ENCODE measurements at regions not wholly inside any gene's neighbourhood (a gene's known extent, or its start where the extent isn't known, plus 50 kb on each side); places are given as distances from the start of the nearest gene placed in this dataset.

DNA sequence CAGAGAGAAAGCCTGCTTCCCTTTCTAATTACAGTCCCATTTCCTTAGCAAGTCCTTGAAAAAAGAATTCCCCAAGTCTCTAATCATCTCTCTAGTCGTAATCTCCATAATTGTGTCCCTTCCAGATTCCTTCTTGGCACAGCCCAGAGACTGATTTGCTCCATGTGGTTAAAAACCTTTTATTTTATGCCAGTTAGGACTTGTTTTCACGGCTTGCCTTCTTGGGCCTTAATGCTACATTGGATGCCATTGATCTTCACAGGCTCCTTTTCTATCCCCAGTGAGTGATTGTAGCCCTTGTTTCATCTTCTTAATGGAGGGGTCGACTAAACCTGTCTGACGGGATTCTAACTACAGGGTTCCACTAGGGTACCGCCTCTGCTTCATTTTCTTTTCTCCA, 650.6 kb upstream of the ARID1B start:
- TF ChIP-seq, protein P1, sequence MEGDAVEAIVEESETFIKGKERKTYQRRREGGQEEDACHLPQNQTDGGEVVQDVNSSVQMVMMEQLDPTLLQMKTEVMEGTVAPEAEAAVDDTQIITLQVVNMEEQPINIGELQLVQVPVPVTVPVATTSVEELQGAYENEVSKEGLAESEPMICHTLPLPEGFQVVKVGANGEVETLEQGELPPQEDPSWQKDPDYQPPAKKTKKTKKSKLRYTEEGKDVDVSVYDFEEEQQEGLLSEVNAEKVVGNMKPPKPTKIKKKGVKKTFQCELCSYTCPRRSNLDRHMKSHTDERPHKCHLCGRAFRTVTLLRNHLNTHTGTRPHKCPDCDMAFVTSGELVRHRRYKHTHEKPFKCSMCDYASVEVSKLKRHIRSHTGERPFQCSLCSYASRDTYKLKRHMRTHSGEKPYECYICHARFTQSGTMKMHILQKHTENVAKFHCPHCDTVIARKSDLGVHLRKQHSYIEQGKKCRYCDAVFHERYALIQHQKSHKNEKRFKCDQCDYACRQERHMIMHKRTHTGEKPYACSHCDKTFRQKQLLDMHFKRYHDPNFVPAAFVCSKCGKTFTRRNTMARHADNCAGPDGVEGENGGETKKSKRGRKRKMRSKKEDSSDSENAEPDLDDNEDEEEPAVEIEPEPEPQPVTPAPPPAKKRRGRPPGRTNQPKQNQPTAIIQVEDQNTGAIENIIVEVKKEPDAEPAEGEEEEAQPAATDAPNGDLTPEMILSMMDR (IDR thresholded peaks at IDR 0.05; ENCODE audit: unreplicated experiment), result no peak
- no peaks in the 10 kb centered on the region for H3K9me3 Mint-ChIP-seq
- H3K4me3 Mint-ChIP-seq, result no peak overlapping the region
- H3K4me1 Mint-ChIP-seq, result peaks cover 19% of the 10 kb centered on the region
- DNase-seq (ENCODE audit: low spot score in 2 of 2, unreplicated experiment in 2 of 2), result no peak
- H3K27ac Mint-ChIP-seq, result peak overlapping the region; percentile 44
- no peaks in the 10 kb centered on the region for H3K27me3 Mint-ChIP-seq (ENCODE audit: low read depth)
- H3K36me3 Mint-ChIP-seq, result no peaks in the 10 kb centered on the region

DNA sequence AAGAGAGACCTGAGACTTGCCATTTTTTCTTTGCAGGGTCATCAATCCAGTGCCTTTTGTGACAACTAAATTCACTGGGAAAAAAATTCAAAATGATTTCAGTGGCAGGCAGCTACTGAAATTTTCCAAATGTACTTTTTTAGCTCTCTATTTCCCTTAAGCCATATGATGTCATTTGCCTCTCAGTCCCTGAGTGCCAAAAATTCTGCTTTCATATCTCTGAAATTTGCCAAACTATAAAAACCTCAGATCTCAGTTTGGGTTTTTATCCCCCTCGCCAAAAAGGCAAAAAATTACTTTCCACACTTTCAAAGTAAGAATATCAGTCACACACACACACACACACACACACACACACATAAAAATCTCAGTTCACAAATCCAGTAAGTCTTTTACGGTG, 651.3 kb upstream of the ARID1B start:
- Mint-ChIP-seq H3K36me3 (no peaks in the 10 kb centered on the region), H3K9me3 (no peaks in the 10 kb centered on the region), H3K27ac (peak overlapping the region; percentile 17), H3K4me1 (peaks cover 19% of the 10 kb centered on the region), H3K4me3 (no peak overlapping the region), H3K27me3 (ENCODE audit: low read depth) (no peaks in the 10 kb centered on the region)
- TF ChIP-seq, protein P1 (IDR thresholded peaks at IDR 0.05; ENCODE audit: unreplicated experiment), result no peak
- DNase-seq (ENCODE audit: low spot score in 2 of 2, unreplicated experiment in 2 of 2), result no peak

DNA sequence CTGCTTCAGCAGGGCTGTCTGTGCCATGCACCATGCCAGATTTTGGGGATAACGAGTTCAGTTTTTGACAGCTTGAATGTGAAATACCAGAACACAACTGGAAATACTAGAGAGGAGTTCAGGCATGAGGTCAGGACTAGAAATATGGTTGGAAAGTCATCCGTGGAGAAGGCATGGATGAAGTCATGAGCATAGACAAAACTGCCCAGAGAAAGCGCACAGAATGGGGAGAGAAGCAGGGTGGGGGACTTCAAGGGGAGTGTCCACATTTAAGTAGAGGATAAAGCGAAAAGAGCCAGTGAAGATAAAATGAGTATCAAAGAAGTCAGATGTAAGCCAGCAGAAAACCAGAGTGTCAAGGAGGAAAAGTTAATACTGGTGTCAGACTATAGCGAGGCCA, 653.4 kb upstream of the ARID1B start:
- TF ChIP-seq, protein P1 (IDR thresholded peaks at IDR 0.05; ENCODE audit: unreplicated experiment), result no peak
- H3K27ac Mint-ChIP-seq, result no peak overlapping the region
- no peaks in the 10 kb centered on the region for H3K27me3 Mint-ChIP-seq (ENCODE audit: low read depth)
- no peaks in the 10 kb centered on the region for H3K9me3 Mint-ChIP-seq
- H3K36me3 Mint-ChIP-seq, result no peaks in the 10 kb centered on the region
- no peak overlapping the region for H3K4me3 Mint-ChIP-seq
- DNase-seq (ENCODE audit: low spot score in 2 of 2, unreplicated experiment in 2 of 2), result no peak
- H3K4me1 Mint-ChIP-seq, result peaks cover 19% of the 10 kb centered on the region

DNA sequence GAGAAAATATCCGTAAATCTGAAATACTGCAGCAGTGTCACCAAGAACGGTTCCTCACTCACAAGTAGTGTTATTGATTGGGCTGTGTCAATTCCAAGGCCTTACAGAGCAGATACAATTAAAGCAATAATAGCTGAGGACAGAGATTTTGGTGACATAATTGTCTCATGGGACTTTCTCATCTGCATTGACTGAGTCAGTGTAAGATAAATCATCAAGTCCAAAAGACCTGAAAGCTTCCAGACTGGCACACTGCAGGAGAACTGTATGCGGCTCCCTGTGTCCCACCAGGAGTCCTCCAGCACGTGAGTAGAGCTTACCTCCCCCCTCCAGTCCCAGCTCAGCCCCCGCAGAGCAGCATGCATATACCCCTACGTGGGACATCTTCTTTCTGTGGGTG, 655.2 kb upstream of the ARID1B start:
- Mint-ChIP-seq H3K9me3 (no peaks in the 10 kb centered on the region), H3K4me3 (no peak overlapping the region), H3K27me3 (ENCODE audit: low read depth) (no peaks in the 10 kb centered on the region), H3K4me1 (peaks cover 17% of the 10 kb centered on the region), H3K36me3 (no peaks in the 10 kb centered on the region), H3K27ac (no peak overlapping the region)
- TF ChIP-seq, protein P1 (IDR thresholded peaks at IDR 0.05; ENCODE audit: unreplicated experiment), result no peak
- DNase-seq (ENCODE audit: low spot score in 2 of 2, unreplicated experiment in 2 of 2), result no peak

DNA sequence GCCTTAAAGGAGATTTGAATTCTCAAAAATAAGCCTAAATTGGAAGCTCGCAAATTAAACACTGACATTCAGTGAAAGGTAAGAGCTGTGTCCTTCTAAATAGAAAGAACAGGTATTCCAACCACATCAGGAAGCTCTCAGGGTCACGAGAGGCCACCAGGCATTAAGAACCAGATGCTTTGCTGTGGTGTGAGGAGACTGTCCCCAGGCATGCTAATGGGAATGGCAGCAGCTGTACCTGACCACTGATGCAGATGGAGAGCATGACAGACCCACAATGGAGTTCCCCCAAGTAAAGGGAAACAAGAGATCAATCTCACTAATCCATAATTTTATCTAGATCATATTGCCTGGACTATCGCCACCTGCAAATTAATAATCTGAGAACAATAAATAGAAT, 658.9 kb upstream of the NOX3 start:
- Mint-ChIP-seq H3K36me3 (no peaks in the 10 kb centered on the region), H3K27me3 (ENCODE audit: low read depth) (no peaks in the 10 kb centered on the region), H3K9me3 (no peaks in the 10 kb centered on the region), H3K4me1 (no peaks in the 10 kb centered on the region), H3K4me3 (no peak overlapping the region), H3K27ac (no peak overlapping the region)
- DNase-seq (ENCODE audit: low spot score in 2 of 2, unreplicated experiment in 2 of 2), result no peak
- TF ChIP-seq, protein P1 (IDR thresholded peaks at IDR 0.05; ENCODE audit: unreplicated experiment), result no peak

DNA sequence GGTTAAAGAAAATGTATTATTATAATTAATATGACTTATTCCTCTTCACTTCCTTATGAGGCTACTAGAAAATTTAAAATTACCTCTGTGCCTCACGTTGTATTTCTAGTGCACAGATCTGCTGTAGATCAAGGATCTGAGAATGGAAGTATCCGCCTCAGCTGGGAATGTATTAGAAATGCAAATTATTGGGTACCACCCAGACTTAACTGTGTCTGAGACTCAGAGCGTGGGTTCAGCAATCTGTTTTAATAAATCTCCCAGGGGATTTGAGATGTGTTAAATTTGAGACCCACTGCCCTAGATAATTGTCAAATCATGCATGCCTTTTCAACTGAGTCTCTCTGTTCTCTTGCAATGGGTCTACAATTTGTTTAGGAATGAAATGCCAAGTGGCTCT, 658.0 kb upstream of the NOX3 start:
- H3K36me3 Mint-ChIP-seq, result no peaks in the 10 kb centered on the region

More for the DNA sequence above, 658.0 kb upstream of the NOX3 start:
- Mint-ChIP-seq H3K9me3 (no peaks in the 10 kb centered on the region), H3K4me3 (no peak overlapping the region), H3K4me1 (no peaks in the 10 kb centered on the region), H3K27me3 (ENCODE audit: low read depth) (no peaks in the 10 kb centered on the region), H3K27ac (no peak overlapping the region)
- no peak for DNase-seq (ENCODE audit: low spot score in 2 of 2, unreplicated experiment in 2 of 2)
- TF ChIP-seq, protein P1 (IDR thresholded peaks at IDR 0.05; ENCODE audit: unreplicated experiment), result no peak

Measured in mesothelial cell of epicardium (in vitro differentiated cells).